22Rv1 (cell line): ENCODE measurements at regions not wholly inside any gene's neighbourhood (a gene's known extent, or its start where the extent isn't known, plus 50 kb on each side); places are given as distances from the start of the nearest gene placed in this dataset.

Experiments used
- CTCF ChIP-seq: fragments of 450-650 bp; IDR thresholded peaks from 2 replicates; pipeline ENCODE4 v1.5.1; 2017; ENCODE audit warnings: mild to moderate bottlenecking
- ZFX ChIP-seq: fragments of 450-650 bp; IDR thresholded peaks from 2 replicates; pipeline ENCODE4 v1.6.1; 2017; ENCODE audit warnings: antibody characterized with exemption, borderline replicate concordance

GRCh38 chr3:6041894-6042293 is 819.0 kb upstream of the GRM7 start:
- TF ChIP-seq CTCF (no peak), ZFX (no peak)
